Left lung (tissue), 4 donors: ENCODE measurements at regions not wholly inside any gene's neighbourhood (a gene's known extent, or its start where the extent isn't known, plus 50 kb on each side); places are given as distances from the start of the nearest gene placed in this dataset.

Experiments
- ATAC-seq: fragments of 200-7000 bp; cut with Tn5 transposase; one replicate; pipeline ENCODE4 v1.9.1; 2020; ENCODE audit warnings: moderate library complexity
- DNase-seq, 4 donors: peaks; one replicate each; pipeline ENCODE4 v3.0.0-alpha.2; 2013 to 2020
- H3K27ac ChIP-seq, 2 donors: fragments of 200-600 bp; sonication (generic) in 1 of 2; one replicate each; pipeline versions ENCODE4 v1.5.0 to v1.8.0; 2020 to 2021
- H3K27me3 ChIP-seq, 2 donors: fragments of 200-600 bp; sonication (generic) in 1 of 2; one replicate each; pipeline versions ENCODE4 v1.5.0 to v1.8.0; 2020 to 2021
- H3K36me3 ChIP-seq, 2 donors: fragments of 200-600 bp; sonication (generic) in 1 of 2; one replicate each; pipeline versions ENCODE4 v1.5.0 to v1.8.0; 2020 to 2021
- H3K4me1 ChIP-seq, 2 donors: fragments of 200-600 bp; one replicate each; pipeline ENCODE4 v1.8.0; 2021
- H3K4me3 ChIP-seq, 2 donors: fragments of 200-600 bp; sonication (generic) in 1 of 2; one replicate each; pipeline versions ENCODE4 v1.5.0 to v1.8.0; 2020 to 2021; ENCODE audit warnings: mild to moderate bottlenecking in 1 of 2
- H3K9me3 ChIP-seq, 2 donors: fragments of 200-600 bp; sonication (generic) in 1 of 2; one replicate each; pipeline versions ENCODE4 v1.5.0 to v1.8.0; 2020 to 2021
- CTCF ChIP-seq, 2 donors: fragments of 200-600 bp; sonication (generic) in 1 of 2; IDR thresholded peaks; one replicate each; pipeline versions ENCODE4 v1.5.0 to v1.8.0; 2021; ENCODE audit warnings: antibody characterized with exemption in 2 of 2
- intact Hi-C, 2 donors: fragments of 100-400 bp; cut with DNase I; formaldehyde crosslinking; loops; one replicate each; pipeline versions ENCODE4 v1.11.2 to v1.14.2; 2022
- donor health status: DM: no; HTN: yes; CAD: no.
- donor health status: DM: no; HTN: no; CAD: no.

GRCh38 chr10:33038672-33039071 lies 80.6 kb upstream of the ITGB1 start:
- Histone ChIP-seq H3K4me3 (no peak overlapping the region), H3K9me3 (no peaks in the 10 kb centered on the region), H3K27ac (peak overlapping the region in 1 of 2 donors; percentile 4), H3K36me3 (no peaks in the 10 kb centered on the region), H3K4me1 (no peaks in the 10 kb centered on the region), H3K27me3 (no peaks in the 10 kb centered on the region)
- DNase-seq (no peak), ATAC-seq (peak; percentile 80)
- TF ChIP-seq CTCF (IDR thresholded peaks at IDR 0.05) = no peak
- intact Hi-C loops = no loop called here

GRCh38 chr10:33037726-33038125 lies 79.7 kb upstream of the ITGB1 start:
- no peaks in the 10 kb centered on the region for H3K36me3 ChIP-seq
- no peaks in the 10 kb centered on the region for H3K4me1 ChIP-seq
- intact Hi-C loops = no loop called here
- no peak overlapping the region for H3K4me3 ChIP-seq
- H3K9me3 ChIP-seq = no peaks in the 10 kb centered on the region
- no peak for TF ChIP-seq CTCF (IDR thresholded peaks at IDR 0.05)
- no peak overlapping the region for H3K27ac ChIP-seq
- DNase-seq (no peak), ATAC-seq (no peak)
- no peaks in the 10 kb centered on the region for H3K27me3 ChIP-seq

- Histone ChIP-seq H3K27me3 (no peaks in the 10 kb centered on the region), H3K36me3 (no peaks in the 10 kb centered on the region), H3K9me3 (no peaks in the 10 kb centered on the region), H3K27ac (no peak overlapping the region), H3K4me3 (no peak overlapping the region), H3K4me1 (no peaks in the 10 kb centered on the region)
- ATAC-seq (no peak), DNase-seq (no peak)
- TF ChIP-seq CTCF (IDR thresholded peaks at IDR 0.05) = no peak
- intact Hi-C loops = no loop called here
Observed at GRCh38 chr10:33036670-33037069, 78.6 kb upstream of the ITGB1 start.

GRCh38 chr10:33035411-33035810 lies 77.4 kb upstream of the ITGB1 start:
- no peaks in the 10 kb centered on the region for H3K4me1 ChIP-seq
- H3K4me3 ChIP-seq = no peak overlapping the region
- no peak for ATAC-seq
- no peak for TF ChIP-seq CTCF (IDR thresholded peaks at IDR 0.05)
- no peak overlapping the region for H3K27ac ChIP-seq
- intact Hi-C loops = no loop called here
- no peaks in the 10 kb centered on the region for H3K9me3 ChIP-seq
- H3K36me3 ChIP-seq = no peaks in the 10 kb centered on the region
- DNase-seq = no peak
- no peaks in the 10 kb centered on the region for H3K27me3 ChIP-seq

- H3K9me3 ChIP-seq = no peaks in the 10 kb centered on the region
- TF ChIP-seq CTCF (IDR thresholded peaks at IDR 0.05) = no peak
- H3K4me1 ChIP-seq = no peaks in the 10 kb centered on the region
- intact Hi-C loops = no loop called here
- ATAC-seq = no peak
- no peak for DNase-seq
- no peaks in the 10 kb centered on the region for H3K27me3 ChIP-seq
- H3K27ac ChIP-seq = no peak overlapping the region
- H3K4me3 ChIP-seq = no peak overlapping the region
- H3K36me3 ChIP-seq = no peaks in the 10 kb centered on the region
Observed at GRCh38 chr10:33034931-33035330, 76.9 kb upstream of the ITGB1 start.
